Neural progenitor cell (in vitro differentiated cells): ENCODE measurements at regions not wholly inside any gene's neighbourhood (a gene's known extent, or its start where the extent isn't known, plus 50 kb on each side); places are given as distances from the start of the nearest gene placed in this dataset.
A peak's percentile ranks its signal among the peaks of the same experiment; 100 is the strongest.

Experiments
- DNase-seq: peaks from one replicate; pipeline ENCODE4 v3.0.0-alpha.2; 2016; ENCODE audit warnings: low spot score
- H2AFZ ChIP-seq: fragments of 200-600 bp; sonication (generic); replicated peaks from 2 replicates; pipeline ENCODE4 v1.6.1; 2016; ENCODE audit warnings: antibody characterized with exemption
- H3F3A ChIP-seq: fragments of 200-600 bp; sonication (generic); 2 replicates; pipeline ENCODE4 v1.6.1; 2016; ENCODE audit warnings: antibody characterized with exemption, low read depth
- H3K27ac ChIP-seq: fragments of 200-600 bp; sonication (generic); 2 replicates; pipeline ENCODE4 v1.5.1; 2016; ENCODE audit warnings: mild to moderate bottlenecking
- H3K27me3 ChIP-seq: fragments of 200-600 bp; sonication (generic); 2 replicates; pipeline ENCODE4 v1.6.1; 2016; ENCODE audit warnings: mild to moderate bottlenecking, moderate library complexity
- H3K36me3 ChIP-seq: fragments of 200-600 bp; sonication (generic); 2 replicates; pipeline ENCODE4 v1.5.1; 2016
- H3K4me1 ChIP-seq: fragments of 200-600 bp; sonication (generic); 2 replicates; pipeline ENCODE4 v1.6.1; 2016; ENCODE audit warnings: mixed run types
- H3K4me2 ChIP-seq: fragments of 200-600 bp; sonication (generic); 2 replicates; pipeline ENCODE4 v1.6.1; 2016
- H3K4me3 ChIP-seq: fragments of 200-600 bp; sonication (generic); 2 replicates; pipeline ENCODE4 v1.5.1; 2016
- H3K79me2 ChIP-seq: fragments of 200-600 bp; sonication (generic); 2 replicates; pipeline ENCODE4 v1.6.1; 2016; ENCODE audit warnings: low read depth
- H3K9ac ChIP-seq: fragments of 200-600 bp; sonication (generic); 2 replicates; pipeline ENCODE4 v1.6.1; 2016
- H3K9me3 ChIP-seq: fragments of 200-600 bp; sonication (generic); 2 replicates; pipeline ENCODE4 v1.5.1; 2016; ENCODE audit warnings: low read depth
- H4K20me1 ChIP-seq: fragments of 200-600 bp; sonication (generic); 2 replicates; pipeline ENCODE4 v1.6.1; 2016; ENCODE audit warnings: low read depth
- H3K27ac Mint-ChIP-seq: 3 replicates; pipeline ENCODE4 v1.8.0; 2021; ENCODE audit warnings: mixed read lengths
- H3K27me3 Mint-ChIP-seq: 2 replicates; pipeline ENCODE4 v1.8.0; 2022; ENCODE audit warnings: low read depth, mild to moderate bottlenecking, inconsistent platforms, moderate library complexity, mixed read lengths; ENCODE audit not compliant: insufficient read depth
- H3K36me3 Mint-ChIP-seq: 3 replicates; pipeline ENCODE4 v1.8.0; 2021; ENCODE audit warnings: mixed read lengths
- H3K4me1 Mint-ChIP-seq: 3 replicates; pipeline ENCODE4 v1.8.0; 2021; ENCODE audit warnings: mixed read lengths
- H3K4me3 Mint-ChIP-seq: 3 replicates; pipeline ENCODE4 v1.8.0; 2021; ENCODE audit warnings: mild to moderate bottlenecking, moderate library complexity, mixed read lengths
- H3K9me3 Mint-ChIP-seq: 3 replicates; pipeline ENCODE4 v1.8.0; 2020; ENCODE audit warnings: mixed read lengths
- EZH2 ChIP-seq: fragments of 200-600 bp; sonication (generic); IDR thresholded peaks from 2 replicates; pipeline ENCODE4 v1.6.1; 2017; ENCODE audit warnings: antibody characterized with exemption, mild to moderate bottlenecking, moderate library complexity
- EZH2phosphoT487 ChIP-seq: fragments of 200-600 bp; sonication (generic); IDR thresholded peaks from 2 replicates; pipeline ENCODE4 v1.6.1; 2017; ENCODE audit warnings: antibody characterized with exemption
- TF ChIP-seq, protein P1 (sequence below): fragments of 200-600 bp; sonication (generic); IDR thresholded peaks from 2 replicates; pipeline ENCODE4 v1.5.1; 2017; ENCODE audit warnings: antibody characterized with exemption, mild to moderate bottlenecking

- Histone ChIP-seq H3K9ac (no peak overlapping the region), H3K4me2 (no peak overlapping the region), H2AFZ (no peak overlapping the region), H3K27ac (no peak overlapping the region), H3K79me2 (no peaks in the 10 kb centered on the region), H3K36me3 (no peaks in the 10 kb centered on the region), H3K9me3 (peaks cover 2% of the 10 kb centered on the region), H3K4me1 (peaks cover 47% of the 10 kb centered on the region), H3K4me3 (no peak overlapping the region), H3F3A (peaks cover 37% of the 10 kb centered on the region), H3K27me3 (no peaks in the 10 kb centered on the region), H4K20me1 (no peaks in the 10 kb centered on the region)
- Mint-ChIP-seq H3K27me3 (peaks cover 13% of the 10 kb centered on the region), H3K4me3 (peak overlapping the region; percentile 41), H3K4me1 (peaks cover 57% of the 10 kb centered on the region), H3K9me3 (peaks cover 17% of the 10 kb centered on the region), H3K36me3 (peaks cover 6% of the 10 kb centered on the region), H3K27ac (peak overlapping the region; percentile 97)
- no peak for DNase-seq
- TF ChIP-seq EZH2: no peak
Measured at GRCh38 chr2:43085505-43085904, 140.9 kb downstream of the ZFP36L2 start.

DNA sequence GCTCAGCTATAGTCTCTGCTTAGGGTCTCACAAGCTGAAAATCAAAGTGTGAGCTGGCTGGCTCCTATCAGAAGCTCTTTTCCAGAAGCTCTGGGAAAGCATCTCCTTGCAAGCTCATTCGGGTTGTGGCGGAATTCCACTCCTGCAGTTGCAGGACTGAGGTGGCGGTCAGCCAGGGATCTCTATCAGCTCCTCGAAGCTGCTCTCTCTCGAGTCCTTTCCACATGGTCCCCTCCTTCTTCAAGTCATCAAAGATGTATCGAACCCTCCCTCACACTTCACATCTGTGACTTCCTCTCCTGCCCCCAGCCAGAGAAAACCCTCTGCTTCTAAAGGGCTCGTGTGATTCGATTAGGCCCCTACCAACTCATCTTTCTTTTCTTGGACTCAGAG lies 141.7 kb downstream of the ZFP36L2 start:
- Histone ChIP-seq H3K79me2 (no peaks in the 10 kb centered on the region), H3K27ac (peak overlapping the region; percentile 77), H3K4me2 (peak overlapping the region; percentile 35), H4K20me1 (no peaks in the 10 kb centered on the region), H2AFZ (no peak overlapping the region), H3K9ac (no peak overlapping the region), H3K27me3 (no peaks in the 10 kb centered on the region), H3K4me3 (no peak overlapping the region), H3K36me3 (no peaks in the 10 kb centered on the region), H3F3A (peaks cover 34% of the 10 kb centered on the region), H3K9me3 (no peaks in the 10 kb centered on the region), H3K4me1 (peaks cover 47% of the 10 kb centered on the region)
- H3K9me3 Mint-ChIP-seq: peaks cover 10% of the 10 kb centered on the region
- peaks cover 57% of the 10 kb centered on the region for H3K4me1 Mint-ChIP-seq
- no peak for DNase-seq
- TF ChIP-seq, protein P1, sequence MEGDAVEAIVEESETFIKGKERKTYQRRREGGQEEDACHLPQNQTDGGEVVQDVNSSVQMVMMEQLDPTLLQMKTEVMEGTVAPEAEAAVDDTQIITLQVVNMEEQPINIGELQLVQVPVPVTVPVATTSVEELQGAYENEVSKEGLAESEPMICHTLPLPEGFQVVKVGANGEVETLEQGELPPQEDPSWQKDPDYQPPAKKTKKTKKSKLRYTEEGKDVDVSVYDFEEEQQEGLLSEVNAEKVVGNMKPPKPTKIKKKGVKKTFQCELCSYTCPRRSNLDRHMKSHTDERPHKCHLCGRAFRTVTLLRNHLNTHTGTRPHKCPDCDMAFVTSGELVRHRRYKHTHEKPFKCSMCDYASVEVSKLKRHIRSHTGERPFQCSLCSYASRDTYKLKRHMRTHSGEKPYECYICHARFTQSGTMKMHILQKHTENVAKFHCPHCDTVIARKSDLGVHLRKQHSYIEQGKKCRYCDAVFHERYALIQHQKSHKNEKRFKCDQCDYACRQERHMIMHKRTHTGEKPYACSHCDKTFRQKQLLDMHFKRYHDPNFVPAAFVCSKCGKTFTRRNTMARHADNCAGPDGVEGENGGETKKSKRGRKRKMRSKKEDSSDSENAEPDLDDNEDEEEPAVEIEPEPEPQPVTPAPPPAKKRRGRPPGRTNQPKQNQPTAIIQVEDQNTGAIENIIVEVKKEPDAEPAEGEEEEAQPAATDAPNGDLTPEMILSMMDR: no peak
- TF ChIP-seq EZH2phosphoT487 (no peak), EZH2 (no peak)
- H3K36me3 Mint-ChIP-seq: peaks cover 2% of the 10 kb centered on the region
- peaks cover 13% of the 10 kb centered on the region for H3K27me3 Mint-ChIP-seq
- H3K27ac Mint-ChIP-seq: peak overlapping the region; percentile 4
- H3K4me3 Mint-ChIP-seq: no peak overlapping the region

GRCh38 chr2:43083710-43084698 lies 142.4 kb downstream of the ZFP36L2 start:
- Histone ChIP-seq H3K4me2 (peak overlapping the region; percentile 35), H3K36me3 (no peaks in the 10 kb centered on the region), H3K79me2 (no peaks in the 10 kb centered on the region), H3K4me3 (no peak overlapping the region), H2AFZ (no peak overlapping the region), H3K27ac (peak overlapping the region; percentile 77), H4K20me1 (no peaks in the 10 kb centered on the region), H3K27me3 (no peaks in the 10 kb centered on the region), H3K9me3 (no peaks in the 10 kb centered on the region), H3K9ac (no peak overlapping the region), H3F3A (peaks cover 27% of the 10 kb centered on the region), H3K4me1 (peaks cover 45% of the 10 kb centered on the region)
- TF ChIP-seq EZH2phosphoT487: no peak
- DNase-seq: peak; percentile 64
- peak overlapping the region; percentile 80 for H3K27ac Mint-ChIP-seq
- H3K4me3 Mint-ChIP-seq: peak overlapping the region; percentile 18
- H3K36me3 Mint-ChIP-seq: no peaks in the 10 kb centered on the region
- peaks cover 57% of the 10 kb centered on the region for H3K4me1 Mint-ChIP-seq
- H3K27me3 Mint-ChIP-seq: peaks cover 17% of the 10 kb centered on the region
- peaks cover 5% of the 10 kb centered on the region for H3K9me3 Mint-ChIP-seq

DNA sequence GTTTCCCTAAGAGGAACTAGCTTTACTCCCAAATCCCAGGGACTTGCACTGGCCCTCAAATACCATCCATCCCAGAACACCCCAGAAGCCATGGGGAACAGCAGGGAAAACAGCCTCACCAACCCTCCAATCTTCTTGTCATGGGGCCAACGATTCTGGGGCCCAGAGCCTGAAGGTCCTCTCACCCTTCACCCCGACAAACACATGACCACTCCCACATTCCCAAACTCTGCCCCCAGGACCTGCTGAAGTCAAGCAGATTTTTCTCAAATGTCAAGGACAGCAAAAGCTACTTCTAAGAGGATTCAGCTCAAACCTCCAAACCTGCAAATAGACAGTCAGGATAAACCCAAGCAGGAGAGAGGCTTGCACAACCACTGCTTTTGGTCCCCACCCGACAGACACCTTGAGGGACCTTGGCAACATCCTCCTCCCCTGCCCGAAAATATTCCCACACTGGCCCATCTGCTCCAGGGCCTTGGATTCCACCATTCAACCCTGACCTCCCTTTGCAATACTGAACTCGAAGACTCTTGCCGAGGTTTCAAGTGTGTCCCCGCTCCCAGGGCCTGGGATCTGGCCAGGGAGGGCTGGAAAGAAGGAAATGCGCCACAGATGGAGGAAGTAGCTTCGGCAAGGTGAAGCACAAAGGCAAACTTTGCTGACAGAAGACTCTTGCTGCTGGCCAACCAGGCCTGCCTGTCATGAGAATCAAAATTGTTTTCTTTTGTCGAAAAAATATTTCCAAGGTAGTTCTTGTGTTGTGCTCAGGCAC lies 143.3 kb downstream of the ZFP36L2 start:
- Histone ChIP-seq H3K9me3 (no peaks in the 10 kb centered on the region), H3K27me3 (no peaks in the 10 kb centered on the region), H3K4me2 (peak overlapping the region; percentile 35), H3K4me3 (no peak overlapping the region), H2AFZ (no peak overlapping the region), H4K20me1 (no peaks in the 10 kb centered on the region), H3K27ac (peak overlapping the region; percentile 77), H3F3A (peaks cover 20% of the 10 kb centered on the region), H3K9ac (no peak overlapping the region), H3K79me2 (no peaks in the 10 kb centered on the region), H3K36me3 (no peaks in the 10 kb centered on the region), H3K4me1 (peaks cover 36% of the 10 kb centered on the region)
- Mint-ChIP-seq H3K4me1 (peaks cover 57% of the 10 kb centered on the region), H3K4me3 (peak overlapping the region; percentile 18), H3K36me3 (no peaks in the 10 kb centered on the region), H3K27ac (peak overlapping the region; percentile 80), H3K27me3 (peaks cover 20% of the 10 kb centered on the region), H3K9me3 (no peaks in the 10 kb centered on the region)
- no peak for TF ChIP-seq EZH2
- no peak for TF ChIP-seq EZH2phosphoT487
- TF ChIP-seq, protein P1: no peak
- no peak for DNase-seq
